ENCODE measurements at regions not wholly inside any gene's neighbourhood (a gene's known extent, or its start where the extent isn't known, plus 50 kb on each side); places are given as distances from the start of the nearest gene placed in this dataset.

DNA sequence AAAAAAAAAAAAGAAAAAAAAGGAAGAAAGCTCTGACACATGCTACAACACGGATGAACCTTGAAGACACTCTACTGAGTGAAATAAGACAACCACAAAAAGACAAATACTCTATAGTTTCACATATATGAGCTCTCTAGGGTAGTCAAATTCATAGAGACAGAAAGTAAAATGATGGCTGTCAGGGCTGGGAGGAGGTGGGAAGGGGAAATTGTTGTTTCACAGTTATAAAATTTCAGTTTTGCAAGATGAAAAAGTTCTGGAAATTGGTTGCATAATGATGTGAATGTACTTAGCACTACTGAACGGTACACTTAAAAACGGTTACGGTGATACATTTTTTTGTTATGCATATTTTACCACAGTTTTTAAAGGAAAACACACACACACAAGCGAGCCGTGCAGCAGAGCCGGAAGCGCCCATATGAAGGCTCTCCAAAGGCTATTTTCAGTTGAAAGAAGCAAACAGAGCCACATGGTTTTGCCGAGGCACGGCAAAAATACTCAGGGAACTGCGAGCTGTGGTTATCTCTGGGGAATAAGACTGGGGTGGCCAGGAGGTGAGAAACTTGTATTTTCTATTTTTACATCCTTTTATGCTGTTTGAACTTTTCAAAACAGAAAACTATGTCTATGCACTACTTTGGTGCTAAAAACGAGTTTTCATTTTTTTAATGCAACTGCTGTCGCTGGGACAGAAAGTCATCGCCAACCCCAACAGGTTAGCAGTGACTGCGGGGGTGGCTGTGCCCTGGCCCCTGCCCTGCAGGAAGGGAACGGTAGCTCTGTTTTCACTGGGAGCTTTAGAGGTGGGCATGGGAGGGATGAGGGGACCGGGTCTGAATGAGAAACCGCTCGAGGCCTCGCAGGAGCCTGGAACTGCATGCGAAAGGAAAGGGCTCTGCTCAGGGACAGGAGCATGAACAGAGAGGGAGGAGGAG is 132.9 kb downstream of the OAT start:
- no peak for DNase-seq

DNA sequence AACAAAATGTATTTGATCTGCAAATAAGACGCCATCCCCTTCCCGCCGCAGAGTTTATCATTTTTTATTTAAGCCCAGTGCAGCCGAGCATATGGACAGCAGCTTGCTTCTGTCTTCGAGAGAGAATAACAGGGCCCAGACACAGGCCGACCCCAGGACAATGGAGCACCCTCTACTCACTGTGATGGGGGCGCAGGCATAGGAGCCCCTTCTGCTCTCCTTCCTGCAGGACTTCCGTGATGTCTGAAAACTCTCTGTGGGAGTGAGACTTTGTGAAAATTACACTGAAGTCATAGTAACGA is 134.8 kb downstream of the OAT start:
- DNase-seq: no peak

DNA sequence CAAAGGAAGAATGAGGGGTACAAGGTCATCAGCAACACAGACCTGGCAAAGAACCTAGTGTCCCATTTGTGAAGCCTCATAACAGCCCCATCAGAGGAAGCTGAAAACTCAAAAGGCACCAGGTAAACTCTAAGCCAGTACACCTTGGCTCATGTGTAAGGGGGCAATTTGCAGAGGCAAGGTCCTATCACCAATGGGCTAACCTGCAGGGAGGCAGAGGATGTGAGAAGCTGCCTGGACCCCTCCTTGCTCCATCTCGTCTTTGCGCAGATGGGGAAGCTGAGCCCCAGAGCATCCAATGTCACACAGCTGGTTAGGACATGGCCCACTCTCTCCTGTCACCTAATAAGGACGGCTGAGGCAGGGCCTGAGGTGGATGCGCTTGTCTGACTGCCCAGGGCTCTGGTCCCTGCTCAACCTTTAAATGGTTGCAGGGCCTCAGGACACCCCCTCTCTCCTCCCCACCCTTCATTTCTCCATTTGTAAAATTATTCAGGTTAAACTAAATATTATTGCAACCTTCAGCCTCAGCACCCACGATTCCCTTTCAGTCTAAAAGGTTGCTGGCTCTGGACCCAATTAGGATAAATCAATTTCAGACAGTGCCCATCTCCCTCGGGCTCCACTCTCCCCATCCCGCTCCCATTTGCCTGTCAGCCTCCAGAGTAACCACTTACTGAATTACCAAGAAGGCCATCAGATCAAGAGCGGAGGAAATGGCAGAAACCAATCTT is 135.3 kb downstream of the OAT start:
- DNase-seq: no peak

DNA sequence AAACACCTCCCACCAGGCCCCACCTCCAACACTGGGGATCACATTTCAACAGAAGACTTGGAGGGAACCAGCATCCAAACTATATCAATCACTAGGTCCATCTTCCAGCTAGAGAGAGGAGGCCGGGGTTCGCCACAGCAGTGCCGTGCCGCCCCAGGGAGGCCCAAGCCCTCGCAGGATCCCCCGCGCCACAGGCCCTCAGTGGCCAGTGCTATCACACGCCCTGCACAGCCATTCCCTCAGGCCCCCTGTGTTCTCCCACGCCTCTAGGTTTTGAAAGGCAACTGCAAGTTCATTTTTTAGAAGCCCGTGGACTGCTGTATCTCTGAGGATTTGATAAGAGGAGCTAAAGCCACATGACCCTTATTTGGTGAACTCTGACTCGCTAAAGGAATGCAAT is 136.4 kb downstream of the OAT start:
- no peak for DNase-seq

DNA sequence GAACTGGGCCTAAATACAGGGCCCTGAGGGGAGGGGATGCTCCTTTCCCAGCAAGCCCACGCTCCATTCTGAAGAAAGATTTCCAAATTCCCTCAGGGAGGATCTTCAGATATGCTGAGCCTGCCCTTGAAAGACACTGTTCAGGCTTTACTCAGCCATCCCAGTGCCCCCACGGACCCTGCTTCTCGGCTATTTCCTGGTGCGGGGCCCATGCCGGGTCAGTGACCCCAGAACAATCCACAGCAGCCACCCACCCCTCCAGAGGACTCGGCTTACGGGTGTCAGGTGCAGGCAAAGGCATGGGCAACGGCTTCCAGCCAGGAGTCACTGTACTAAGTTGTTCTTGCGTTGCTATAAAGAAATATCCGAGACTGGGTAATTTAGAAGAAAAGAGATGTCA is 137.1 kb downstream of the OAT start:
- DNase-seq: no peak

DNA sequence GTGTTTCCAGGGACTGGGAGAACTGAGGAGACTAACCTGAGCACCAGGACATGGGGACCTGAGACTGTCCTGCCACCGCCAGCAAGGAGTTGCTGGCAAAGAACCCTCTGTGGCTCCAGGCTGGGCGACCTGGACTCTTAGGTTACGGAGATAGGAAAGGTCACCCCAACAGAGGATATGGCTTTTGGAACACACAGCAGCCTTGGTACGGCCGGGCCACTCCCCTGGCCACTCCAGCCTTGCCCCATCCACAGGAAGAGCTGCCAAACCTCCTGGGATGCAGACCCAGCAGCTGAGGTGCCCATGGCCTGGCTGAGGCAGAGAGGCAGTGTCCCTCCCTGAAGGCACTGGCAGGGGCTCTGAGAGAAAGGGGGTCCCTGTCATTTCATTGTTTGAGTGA is 137.8 kb downstream of the OAT start:
- no peak for DNase-seq

DNA sequence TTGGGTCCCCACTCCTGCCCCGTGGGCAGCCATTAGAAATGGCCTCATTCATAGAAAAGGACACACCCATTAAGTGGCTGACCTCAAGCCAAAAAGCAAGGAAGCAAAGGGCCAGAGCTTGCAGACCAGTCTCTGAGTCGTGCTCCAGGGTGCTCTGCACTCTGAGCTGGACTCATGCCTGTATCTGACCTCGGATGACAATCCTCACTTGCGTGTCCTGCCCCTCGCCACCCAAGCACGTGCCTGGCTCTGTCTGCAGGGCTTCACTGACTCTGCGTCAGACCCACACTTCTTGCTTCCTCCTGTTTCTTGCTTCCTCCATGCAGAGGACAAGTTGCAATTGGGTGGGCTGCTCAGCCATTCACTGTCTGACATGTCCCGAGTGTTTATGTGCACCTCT is 138.8 kb downstream of the OAT start:
- DNase-seq: no peak

DNA sequence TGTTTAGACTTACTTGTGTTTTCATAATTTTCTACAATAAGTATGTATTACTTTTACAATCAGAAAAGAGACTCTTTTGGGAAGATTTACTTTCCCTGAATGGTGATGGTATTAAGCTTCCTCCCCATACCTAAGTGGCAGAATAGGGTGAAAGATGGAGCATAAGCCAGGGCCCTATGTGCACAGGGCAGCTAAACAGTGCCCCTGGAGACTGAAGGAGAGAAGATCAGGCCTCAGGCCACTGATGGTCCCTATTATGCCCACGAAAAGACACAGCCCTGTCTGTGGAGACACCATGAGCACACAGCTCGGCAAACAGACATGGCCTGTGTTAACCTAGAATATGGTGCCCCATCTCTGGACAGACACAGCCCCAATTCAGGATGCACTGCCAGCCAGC is 139.4 kb downstream of the OAT start:
- DNase-seq: no peak

DNA sequence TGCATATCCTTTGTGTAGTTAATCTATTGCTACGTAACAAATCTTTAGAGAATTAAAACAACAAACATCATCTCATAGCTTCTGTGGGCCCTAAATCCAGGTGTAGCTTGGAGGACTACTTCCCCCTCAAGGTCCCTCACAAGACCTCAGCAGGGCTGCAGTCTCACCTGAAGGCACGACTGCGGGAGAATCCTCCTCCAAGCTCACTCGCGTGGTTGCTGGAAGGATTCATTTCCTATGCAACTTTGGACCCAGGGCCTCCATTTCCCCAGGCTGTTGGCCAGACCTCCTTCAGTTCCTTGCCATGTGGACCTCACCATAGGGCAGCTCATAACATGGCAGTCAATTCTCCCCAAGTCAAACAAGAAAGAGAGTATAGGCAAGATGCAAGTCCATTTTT is 140.4 kb downstream of the OAT start:
- no peak for DNase-seq

DNA sequence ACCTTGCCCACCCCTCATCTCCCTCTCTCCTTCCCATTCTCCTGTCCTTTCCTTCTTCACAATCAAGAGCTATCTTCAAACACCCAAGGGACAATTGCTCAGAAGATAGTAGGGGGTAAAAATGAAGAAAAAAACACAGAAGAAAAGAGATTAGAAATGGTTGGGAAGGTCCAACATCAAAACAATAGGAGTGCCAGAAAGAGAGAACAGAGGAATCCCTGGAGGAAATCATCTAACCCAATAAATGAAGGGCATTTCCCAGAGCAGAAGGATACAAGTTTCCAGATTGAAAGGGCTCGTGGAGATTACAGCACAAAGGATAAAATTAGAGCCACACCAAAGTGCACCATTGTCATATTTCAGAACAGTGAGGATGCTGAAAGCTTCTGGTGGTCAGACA is 145.6 kb downstream of the OAT start:
- DNase-seq: no peak

DNA sequence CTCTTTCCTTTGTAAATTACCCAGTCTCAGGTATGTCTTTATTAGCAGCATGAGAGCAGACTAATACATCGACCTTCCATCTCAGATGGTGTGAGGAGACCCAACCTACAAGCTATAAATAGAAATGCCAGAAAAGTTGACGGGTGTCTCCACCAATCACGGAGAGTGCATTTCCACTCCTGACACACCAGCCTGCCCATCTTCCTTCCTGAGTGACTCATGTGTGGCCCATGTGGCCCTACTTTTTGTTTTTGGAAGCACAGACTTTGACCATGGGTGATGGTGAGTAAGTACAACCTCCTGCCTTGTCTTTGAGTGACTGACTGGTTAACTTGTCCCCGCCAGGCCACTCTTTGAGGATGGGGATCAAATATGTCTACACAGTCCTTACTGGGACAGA is 147.0 kb downstream of the OAT start:
- DNase-seq: no peak

DNA sequence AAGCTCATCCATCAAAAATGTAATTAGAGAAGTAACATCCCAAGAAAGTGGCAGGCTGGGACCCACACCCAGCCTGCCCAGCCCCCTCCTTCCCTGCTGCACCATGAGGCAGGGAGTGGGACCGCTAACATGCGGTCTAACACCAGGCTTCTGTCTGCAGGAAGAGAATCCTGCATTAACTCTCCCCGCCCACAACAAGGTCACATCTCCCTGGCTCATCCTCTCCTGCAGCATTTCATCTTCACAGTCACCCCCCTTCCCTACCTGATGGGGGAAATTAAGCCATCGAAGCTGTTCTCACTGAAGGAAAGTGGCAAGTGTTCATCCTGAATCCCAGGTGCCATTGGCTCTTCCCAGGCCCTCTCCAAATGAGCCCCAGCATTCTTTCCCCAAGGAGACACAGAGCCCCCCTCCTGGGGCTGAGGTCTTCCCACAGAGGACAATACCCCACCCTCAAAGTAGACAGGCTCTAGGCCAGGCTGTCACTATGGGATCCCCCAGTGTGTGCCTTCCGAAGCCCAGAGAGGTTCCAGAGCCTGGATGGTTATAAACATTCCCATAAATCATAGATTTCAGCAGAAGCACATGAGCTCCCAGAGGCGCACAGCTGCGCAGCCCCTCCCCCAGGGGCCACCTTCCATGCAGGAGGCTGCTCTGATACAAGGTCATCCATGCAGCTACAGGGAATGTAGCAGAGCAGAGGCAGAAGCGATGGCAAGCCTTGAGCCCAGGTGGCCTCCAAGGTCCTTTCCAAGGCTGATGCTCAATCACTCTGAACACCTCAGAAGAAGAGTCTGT is 148.0 kb downstream of the OAT start:
- DNase-seq: no peak

DNA sequence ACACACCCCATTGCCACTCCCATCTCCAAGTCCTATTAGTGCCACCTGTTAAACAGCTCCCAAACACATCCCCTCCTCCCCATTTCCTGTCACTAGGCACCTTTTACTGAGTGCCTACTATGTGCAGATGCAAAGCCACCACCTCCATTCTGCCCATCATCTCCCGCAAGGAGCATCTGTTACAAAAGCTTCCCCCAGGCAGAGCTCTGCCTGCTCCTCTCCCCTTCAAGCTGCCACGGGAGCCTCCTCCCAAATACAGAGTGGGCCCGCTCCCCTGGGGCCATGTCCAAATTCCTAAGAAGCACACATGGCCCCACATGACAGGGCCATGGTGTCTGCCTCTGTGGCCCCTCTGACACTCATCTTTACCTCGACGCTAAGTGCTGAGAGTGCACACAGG is 149.7 kb downstream of the OAT start:
- DNase-seq: no peak

DNA sequence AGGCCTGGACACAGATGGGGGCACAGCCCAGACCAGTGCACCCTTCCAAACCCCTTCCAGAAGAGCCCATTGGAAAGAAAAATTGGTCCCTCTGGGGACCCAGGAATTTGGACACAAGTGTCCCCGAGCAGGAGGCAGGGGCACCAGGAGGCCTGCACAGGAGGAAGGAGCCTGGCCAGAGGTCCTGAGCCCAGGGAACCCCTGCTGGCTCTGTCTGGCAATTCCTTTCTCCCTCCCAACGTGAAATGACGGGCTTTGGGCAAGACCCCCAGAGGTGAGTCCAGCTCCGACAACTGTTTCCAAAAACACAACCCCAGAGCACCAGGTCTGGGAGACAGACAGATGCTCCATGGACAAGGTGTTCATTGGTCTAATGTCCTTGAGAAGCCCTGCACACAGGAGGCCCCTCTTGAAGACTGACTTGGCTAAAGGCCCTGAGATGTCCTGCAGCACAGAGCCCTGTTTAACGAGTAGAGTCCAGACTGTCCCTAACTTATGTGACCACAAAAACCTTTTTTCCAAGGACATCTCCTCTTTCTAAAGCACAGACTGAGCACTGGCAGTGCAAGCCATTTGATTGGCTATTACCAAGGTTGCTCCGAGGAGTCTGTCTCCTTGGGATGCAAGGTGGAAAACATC is 150.7 kb downstream of the OAT start:
- DNase-seq: no peak

DNA sequence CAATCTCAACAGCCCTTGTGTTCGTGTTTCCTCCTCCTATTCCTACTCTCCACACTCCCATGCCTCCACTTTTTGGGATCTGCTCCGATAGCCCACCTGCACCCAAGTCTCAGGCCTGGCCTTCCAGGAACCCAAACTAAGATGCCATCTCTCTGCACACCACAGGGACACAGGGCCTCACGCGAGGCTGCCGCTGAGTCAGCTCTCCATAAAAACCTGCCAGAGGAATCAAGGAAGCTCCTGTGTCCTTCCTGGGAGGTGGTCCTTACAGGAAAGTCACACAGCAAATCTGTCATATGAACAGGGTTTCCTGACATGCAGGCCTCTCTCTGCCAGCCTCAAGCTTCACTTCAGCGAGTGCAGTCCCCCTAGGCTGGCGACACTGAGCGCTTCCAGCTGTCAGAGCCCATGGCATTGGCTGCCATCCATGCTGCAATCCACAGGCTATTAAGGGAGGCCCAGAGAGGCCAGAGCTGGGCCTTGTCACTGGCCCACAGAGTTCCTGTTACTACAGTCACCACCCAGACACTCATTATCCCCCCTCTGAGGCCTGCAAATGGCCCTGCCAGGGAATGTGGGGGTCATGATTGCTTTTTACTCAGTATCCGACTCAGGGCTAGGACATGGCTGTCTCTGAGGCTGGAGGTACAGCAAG is 151.4 kb downstream of the OAT start:
- no peak for DNase-seq

DNA sequence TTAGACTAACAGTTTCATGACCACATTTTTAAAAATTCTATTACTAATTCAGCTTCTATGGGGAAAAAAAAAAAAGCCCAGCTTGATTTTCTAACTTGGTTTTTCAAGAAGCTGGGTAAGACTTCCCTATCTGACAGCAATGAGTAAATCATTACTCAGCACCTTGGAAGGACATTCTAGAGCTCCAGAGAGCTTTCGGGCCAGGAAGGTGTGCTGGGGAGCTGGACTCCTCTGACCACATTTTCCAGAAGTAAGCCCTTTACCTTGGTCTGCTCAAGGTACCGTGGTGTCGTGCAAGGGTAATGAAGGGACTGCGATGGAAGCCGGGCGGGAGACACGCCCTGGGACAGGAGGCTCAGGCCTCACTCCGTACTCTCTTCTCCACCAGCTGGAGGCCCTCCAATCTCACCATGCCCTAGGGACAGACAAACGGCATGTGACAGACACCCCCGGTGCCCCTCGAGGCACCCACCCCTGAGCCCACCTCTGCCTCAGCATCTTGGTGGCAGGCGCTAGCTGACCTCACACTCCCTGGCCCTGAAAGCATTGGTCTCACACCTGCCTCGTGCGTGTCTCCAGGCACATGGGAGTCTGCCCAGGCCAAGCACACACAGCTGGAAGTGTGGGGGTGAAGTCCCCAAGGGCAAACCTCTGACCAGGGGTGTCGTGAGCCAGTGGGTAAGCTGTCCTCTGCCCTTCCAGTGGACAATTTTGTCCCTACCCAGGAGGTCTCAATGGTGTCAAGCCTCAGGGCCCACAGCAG is 152.1 kb downstream of the OAT start:
- DNase-seq: no peak

DNA sequence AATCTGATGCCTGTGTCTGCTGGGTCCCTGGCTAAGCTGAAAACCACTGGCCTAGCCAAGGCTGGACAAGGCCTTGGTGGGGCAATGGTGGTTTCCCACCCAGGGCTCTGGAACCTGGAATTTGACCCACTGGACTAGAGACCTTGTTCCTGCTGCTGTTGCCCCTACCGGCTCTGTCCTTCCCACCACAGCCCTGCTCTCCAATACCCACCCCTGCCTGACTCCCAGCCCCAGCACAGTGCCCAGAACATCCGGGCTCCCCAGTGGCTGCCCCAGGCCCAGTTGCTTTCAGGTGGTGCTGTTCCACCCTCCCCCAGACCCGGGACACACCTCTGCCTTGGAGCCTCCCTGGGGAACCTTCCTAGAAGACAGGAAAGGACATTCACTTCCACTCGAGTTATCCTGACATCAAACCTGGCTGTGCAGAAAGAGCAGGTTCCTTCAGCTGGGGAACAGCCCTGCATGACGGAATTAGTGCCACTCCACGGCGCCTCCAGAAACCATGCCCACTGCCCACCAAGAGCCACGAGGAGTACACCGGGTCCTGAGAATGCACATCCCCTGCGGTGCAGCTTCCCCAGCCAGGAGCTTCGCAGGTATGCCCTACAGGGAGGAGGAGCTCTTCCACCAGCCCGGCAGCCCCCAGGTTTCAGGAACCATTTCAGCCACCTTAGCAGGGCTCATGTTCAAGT is 152.8 kb downstream of the OAT start:
- no peak for DNase-seq

DNA sequence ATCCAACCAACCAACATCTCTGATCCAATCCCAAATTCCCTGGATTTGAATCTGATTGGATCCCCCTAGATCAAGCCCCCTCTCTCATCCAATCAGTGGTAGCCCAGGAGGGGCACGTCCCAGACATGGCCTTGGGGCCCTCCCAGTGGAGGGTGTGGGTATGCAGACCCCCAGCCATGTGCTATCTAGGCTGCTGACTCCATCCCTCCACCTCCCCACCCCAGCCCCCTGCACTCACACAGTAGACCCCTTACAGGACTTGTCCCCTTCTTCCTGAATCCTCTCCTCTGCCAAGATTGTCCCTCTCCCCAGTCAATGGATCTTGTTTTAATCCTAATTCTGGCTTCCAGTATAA is 153.4 kb downstream of the OAT start:
- no peak for DNase-seq

DNA sequence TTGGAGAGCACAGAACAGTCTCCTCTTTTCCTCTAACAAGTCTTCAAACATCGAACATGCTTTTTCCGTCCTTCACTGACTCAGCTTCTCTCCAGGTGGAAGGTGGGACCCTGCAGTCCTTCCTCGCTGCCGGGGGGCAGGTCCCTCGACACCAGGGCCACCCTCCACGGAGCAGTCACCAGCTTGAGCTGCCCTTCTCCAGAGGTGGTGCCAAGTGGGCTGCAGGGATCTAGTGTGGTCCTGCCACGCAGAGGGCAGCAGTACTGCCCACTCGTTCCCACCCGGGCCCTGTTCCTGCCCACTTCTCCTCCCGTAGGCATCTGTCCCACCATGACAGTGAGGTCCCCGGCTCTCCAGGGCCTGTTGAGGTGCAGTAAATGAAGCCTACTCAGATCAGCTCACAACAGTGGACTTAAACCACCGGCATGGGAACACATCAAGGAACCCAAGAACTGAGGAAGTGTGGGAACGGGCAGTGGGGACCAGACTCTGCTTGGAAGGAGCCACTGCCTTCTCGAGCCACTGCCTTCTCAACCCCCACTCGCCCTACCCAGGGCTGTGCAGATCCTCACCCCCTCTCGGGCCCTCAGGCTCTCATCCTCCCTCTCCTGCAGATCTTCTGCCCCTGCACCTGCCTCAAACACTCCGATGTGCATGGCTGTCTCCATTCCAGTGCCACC is 153.9 kb downstream of the OAT start:
- DNase-seq: no peak

DNA sequence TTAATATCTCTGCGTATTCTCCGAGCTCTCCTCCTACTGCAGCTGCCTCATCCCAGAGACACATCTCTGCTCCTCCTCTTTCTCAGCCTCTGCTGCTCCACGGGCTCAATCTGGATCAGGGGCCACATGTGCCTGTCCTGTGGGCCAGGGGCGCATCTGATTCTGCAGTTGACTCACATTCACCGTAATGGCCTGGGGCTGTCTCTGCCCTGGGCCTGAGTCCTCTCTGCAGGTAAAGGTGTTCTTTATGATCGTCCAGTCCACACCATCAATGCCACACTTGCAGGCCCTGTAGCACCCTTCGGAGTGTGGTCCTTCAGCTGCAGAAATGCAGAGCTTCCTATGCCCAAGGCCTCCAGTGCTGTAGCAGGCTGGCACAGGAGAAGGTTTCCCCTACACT is 154.5 kb downstream of the OAT start:
- DNase-seq: no peak

DNA sequence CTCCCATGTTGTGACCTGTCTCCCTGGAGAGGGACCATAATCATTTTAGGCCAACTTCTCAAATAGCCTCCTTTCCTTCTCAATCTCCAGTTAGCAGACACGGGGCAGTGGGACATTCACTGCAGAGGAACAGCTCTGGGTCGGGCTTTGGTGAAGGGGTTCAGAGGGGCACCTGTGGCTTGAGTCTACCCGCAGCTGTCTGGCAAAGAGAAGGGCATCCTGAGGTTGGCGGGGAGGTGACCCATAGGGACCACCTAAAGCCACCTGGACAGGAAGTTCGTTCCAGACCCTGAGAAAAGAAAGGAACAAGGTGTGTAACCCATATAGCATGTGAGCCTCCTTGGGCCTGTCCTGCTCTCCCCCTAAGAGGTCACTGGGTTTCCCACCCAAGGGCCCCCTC is 155.0 kb downstream of the OAT start:
- no peak for DNase-seq

Measured in NCI-H1436 (cell line).